IMR-90 (cell line): ENCODE measurements at regions not wholly inside any gene's neighbourhood (a gene's known extent, or its start where the extent isn't known, plus 50 kb on each side); places are given as distances from the start of the nearest gene placed in this dataset.

Source experiments
- ATAC-seq: fragments of 200-7000 bp; cut with Tn5 transposase; 2 replicates; pipeline ENCODE4 v1.9.1; 2020; ENCODE audit warnings: low read depth, mild to moderate bottlenecking, moderate library complexity
- BruUV-seq: library from RNA; stranded (reverse); fragments of 400-500 nt; replicated peaks from 2 replicates; lab custom pipeline; 2021; lab: Mats Ljungman, UMichigan
- CTCF ChIA-PET: fragments of 300-600 bp; formaldehyde crosslinking; extraction: SDS; loops from one replicate; lab custom pipeline; 2021; ENCODE audit warnings: antibody characterized with exemption; lab: Yijun Ruan, JAX
- POLR2A ChIA-PET: fragments of 300-600 bp; sonication (Branson Sonifier 250); formaldehyde crosslinking; loops from one replicate; lab custom pipeline; 2022; ENCODE audit warnings: antibody characterized with exemption; ENCODE audit not compliant: unreplicated experiment; lab: Charles Lee
- DNase-seq: peaks from one replicate; pipeline ENCODE4 v3.0.0; 2013
- H2AFZ ChIP-seq: replicated peaks from 2 replicates; pipeline ENCODE3; 2013; ENCODE audit warnings: low read length, mild to moderate bottlenecking; ENCODE audit not compliant: poor library complexity
- H2AK5ac ChIP-seq: 2 replicates; pipeline ENCODE4 v1.6.1; 2013; ENCODE audit warnings: low read depth, low read length, inconsistent platforms
- H2AK9ac ChIP-seq: replicated peaks from 2 replicates; pipeline ENCODE3; 2013; ENCODE audit warnings: mild to moderate bottlenecking, low read depth, low read length, moderate library complexity; ENCODE audit not compliant: poor library complexity
- H2BK120ac ChIP-seq: 2 replicates; pipeline ENCODE4 v1.6.1; 2013; ENCODE audit warnings: low read depth, low read length, inconsistent platforms
- H2BK15ac ChIP-seq: 3 replicates; pipeline ENCODE4 v1.6.1; 2013; ENCODE audit warnings: low read depth, low read length, inconsistent platforms
- H2BK20ac ChIP-seq: 2 replicates; pipeline ENCODE4 v1.6.1; 2013; ENCODE audit warnings: low read depth, mild to moderate bottlenecking, inconsistent platforms, low read length, moderate library complexity
- H2BK5ac ChIP-seq: 2 replicates; pipeline ENCODE4 v1.6.1; 2013; ENCODE audit warnings: mild to moderate bottlenecking, low read depth, low read length, inconsistent platforms; ENCODE audit not compliant: poor library complexity, severe bottlenecking
- H3K14ac ChIP-seq: replicated peaks from 2 replicates; pipeline ENCODE4 v1.6.1; 2013; ENCODE audit warnings: low read depth, low read length, inconsistent platforms
- H3K18ac ChIP-seq: 2 replicates; pipeline ENCODE4 v1.6.1; 2013; ENCODE audit warnings: low read depth, low read length, control low read depth
- H3K23ac ChIP-seq: 2 replicates; pipeline ENCODE4 v1.6.1; 2013; ENCODE audit warnings: low read depth, low read length, inconsistent platforms
- H3K27ac ChIP-seq: 2 replicates; pipeline ENCODE4 v1.5.1; 2013; ENCODE audit warnings: mild to moderate bottlenecking, control low read depth, low read length; ENCODE audit not compliant: insufficient read depth
- H3K27me3 ChIP-seq: 2 replicates; pipeline ENCODE4 v1.6.1; 2013; ENCODE audit warnings: low read length; ENCODE audit not compliant: control insufficient read depth, insufficient read depth
- H3K36me3 ChIP-seq: 2 replicates; pipeline ENCODE4 v1.6.1; 2013; ENCODE audit warnings: low read length, mixed read lengths; ENCODE audit not compliant: control insufficient read depth, insufficient read depth
- H3K4ac ChIP-seq: 2 replicates; pipeline ENCODE4 v1.6.1; 2013; ENCODE audit warnings: low read depth, low read length, inconsistent platforms
- H3K4me1 ChIP-seq: 2 replicates; pipeline ENCODE4 v1.6.1; 2013; ENCODE audit warnings: low read length, mixed read lengths; ENCODE audit not compliant: control insufficient read depth, insufficient read depth
- H3K4me2 ChIP-seq: 2 replicates; pipeline ENCODE4 v1.6.1; 2013; ENCODE audit warnings: low read depth, mild to moderate bottlenecking, control low read depth, low read length, moderate library complexity
- H3K4me3 ChIP-seq: 2 replicates; pipeline ENCODE4 v1.5.1; 2013; ENCODE audit warnings: low read depth, mild to moderate bottlenecking, control low read depth, low read length, moderate library complexity; ENCODE audit not compliant: insufficient read depth
- H3K56ac ChIP-seq: 2 replicates; pipeline ENCODE4 v1.6.1; 2013; ENCODE audit warnings: low read length, inconsistent platforms; ENCODE audit not compliant: insufficient read depth; ENCODE audit errors: extremely low read depth
- H3K79me1 ChIP-seq, 2 experiments: 2 replicates each; pipeline ENCODE4 v1.6.1; 2013; ENCODE audit warnings: low read length in 2 of 2, inconsistent platforms in 1 of 2, low read depth in 1 of 2
- H3K9ac ChIP-seq: 2 replicates; pipeline ENCODE4 v1.6.1; 2013; ENCODE audit warnings: low read depth, low read length, control low read depth
- H3K9me1 ChIP-seq: 2 replicates; pipeline ENCODE4 v1.6.1; 2013; ENCODE audit warnings: low read length, inconsistent platforms; ENCODE audit not compliant: insufficient read depth
- H3K9me3 ChIP-seq: 2 replicates; pipeline ENCODE4 v1.6.1; 2013; ENCODE audit warnings: low read length; ENCODE audit not compliant: control insufficient read depth, insufficient read depth
- H4K20me1 ChIP-seq: 2 replicates; pipeline ENCODE4 v1.6.1; 2013; ENCODE audit warnings: low read length, inconsistent platforms; ENCODE audit not compliant: insufficient read depth
- H4K5ac ChIP-seq: 2 replicates; pipeline ENCODE4 v1.6.1; 2013; ENCODE audit warnings: mild to moderate bottlenecking, low read depth, low read length, control low read depth
- H4K8ac ChIP-seq, 2 experiments: 2 replicates each; pipeline ENCODE4 v1.6.1; 2013; ENCODE audit warnings: low read depth in 2 of 2, low read length in 2 of 2, control low read depth in 1 of 2, inconsistent platforms in 1 of 2
- H4K91ac ChIP-seq: 2 replicates; pipeline ENCODE4 v1.6.1; 2013; ENCODE audit warnings: low read depth, low read length, inconsistent platforms; ENCODE audit not compliant: insufficient read depth
- CHD1 ChIP-seq: IDR thresholded peaks from 2 replicates; pipeline ENCODE4 v1.6.1; 2012; ENCODE audit warnings: low read depth, low read length, improper control_type of control experiment
- CTCF ChIP-seq: conservative IDR thresholded peaks from 2 replicates; pipeline ENCODE4 v1.5.1; 2012; ENCODE audit warnings: mild to moderate bottlenecking, low read depth, low read length, improper control_type of control experiment
- MAFK ChIP-seq: IDR thresholded peaks from 2 replicates; pipeline ENCODE4 v1.6.1; 2012; ENCODE audit warnings: low read depth, low read length, improper control_type of control experiment
- MXI1 ChIP-seq: IDR thresholded peaks from 2 replicates; pipeline ENCODE4 v1.6.1; 2012; ENCODE audit warnings: low read depth, mild to moderate bottlenecking, low read length, moderate library complexity, borderline replicate concordance
- NFE2L2 ChIP-seq: fragments of 150-350 bp; IDR thresholded peaks from 2 replicates; pipeline ENCODE4 v1.6.1; 2016; ENCODE audit warnings: low read depth, mild to moderate bottlenecking, low read length
- POLR2A ChIP-seq: IDR thresholded peaks from 2 replicates; pipeline ENCODE4 v1.6.1; 2012; ENCODE audit warnings: mild to moderate bottlenecking, low read depth, low read length
- RCOR1 ChIP-seq: IDR thresholded peaks from 2 replicates; pipeline ENCODE4 v1.6.1; 2012; ENCODE audit warnings: mild to moderate bottlenecking, low read length, improper control_type of control experiment; ENCODE audit not compliant: insufficient replicate concordance
- SMC3 ChIP-seq: fragments of 150-350 bp; IDR thresholded peaks from 2 replicates; pipeline ENCODE4 v1.6.1; 2016; ENCODE audit warnings: low read depth, mild to moderate bottlenecking, antibody characterized with exemption, low read length, moderate library complexity
- USF2 ChIP-seq: fragments of 150-350 bp; IDR thresholded peaks from 2 replicates; pipeline ENCODE4 v1.6.1; 2017; ENCODE audit warnings: mild to moderate bottlenecking, antibody characterized with exemption, low read length, low read depth
- WGBS, 2 experiments: methylation state at CpG; one replicate each; pipeline versions ENCODE4 v1.1.5 to v1.1.7; 2013; ENCODE audit warnings: missing lambda C conversion rate in 2 of 2; ENCODE audit not compliant: insufficient read length in 1 of 2; ENCODE audit errors: extremely low coverage in 2 of 2; 5-methylcytosine and 5-hydroxymethylcytosine counted together
- dilution Hi-C: fragments of 300-500 bp; cut with HindIII; formaldehyde crosslinking; loops from one replicate; pipeline ENCODE4 v1.14.3; 2018; ENCODE audit warnings: low sequenced_read_pairs; ENCODE audit not compliant: unreplicated experiment
- in situ Hi-C: fragments of 300-500 bp; cut with MboI; formaldehyde crosslinking; loops from 3 replicates; pipeline ENCODE4 v1.14.3; 2019; ENCODE audit warnings: low sequenced_read_pairs, inconsistent platforms, mixed read lengths
- intact Hi-C: fragments of 100-400 bp; cut with micrococcal nuclease; formaldehyde crosslinking; loops from 2 replicates; pipeline ENCODE4 v1.10.0; 2022

- TF ChIP-seq MXI1 (no peak), MAFK (no peak), USF2 (no peak), CHD1 (no peak), POLR2A (no peak), SMC3 (no peak), NFE2L2 (no peak), RCOR1 (no peak), CTCF (no peak)
- ATAC-seq (no peak), DNase-seq (no peak)
- H3K23ac ChIP-seq = no peak overlapping the region
- intact Hi-C loops = no loop called here
- no CpG with 5 or more reads among the region's 2 CpGs for WGBS, 2 experiments
- H3K9ac ChIP-seq = no peak overlapping the region
- H3K4me3 ChIP-seq = no peak overlapping the region
- dilution Hi-C loops = no loop called here
- H2BK120ac ChIP-seq = no peak overlapping the region
- H4K8ac ChIP-seq = no peak overlapping the region
- no peak overlapping the region for H3K4ac ChIP-seq
- H3K56ac ChIP-seq = no peak overlapping the region
- no peak overlapping the region for H3K4me2 ChIP-seq
- H3K27me3 ChIP-seq = no peaks in the 10 kb centered on the region
- ChIA-PET POLR2A (no interaction called here), CTCF (interaction anchor here (0.5 to 1.0 kb wide), 2 partner anchors 18 to 290 kb away, joined by 3 read pairs; no protein-coding TSS in a partner anchor)
- H3K9me3 ChIP-seq = no peaks in the 10 kb centered on the region
- no peak overlapping the region for H2BK5ac ChIP-seq
- no peaks in the 10 kb centered on the region for H3K9me1 ChIP-seq
- H2AFZ ChIP-seq = no peak overlapping the region
- H3K79me1 ChIP-seq = no peaks in the 10 kb centered on the region
- in situ Hi-C loops = no loop called here
- H2BK20ac ChIP-seq = no peak overlapping the region
- no peaks in the 10 kb centered on the region for H3K4me1 ChIP-seq
- no peaks in the 10 kb centered on the region for H3K36me3 ChIP-seq
- H2AK5ac ChIP-seq = no peak overlapping the region
- H3K14ac ChIP-seq = no peak overlapping the region
- H4K91ac ChIP-seq = no peak overlapping the region
- H4K20me1 ChIP-seq = no peaks in the 10 kb centered on the region
- BruUV-seq = no TSS peak
- H2AK9ac ChIP-seq = no peak overlapping the region
- no peak overlapping the region for H3K18ac ChIP-seq
- no peak overlapping the region for H3K27ac ChIP-seq
- H2BK15ac ChIP-seq = no peak overlapping the region
- no peak overlapping the region for H4K5ac ChIP-seq
Observed at GRCh38 chr6:141000917-141001316, 1131.8 kb upstream of the GJE1 start.
